ENCODE measurements at regions not wholly inside any gene's neighbourhood (a gene's known extent, or its start where the extent isn't known, plus 50 kb on each side); places are given as distances from the start of the nearest gene placed in this dataset.

DNA sequence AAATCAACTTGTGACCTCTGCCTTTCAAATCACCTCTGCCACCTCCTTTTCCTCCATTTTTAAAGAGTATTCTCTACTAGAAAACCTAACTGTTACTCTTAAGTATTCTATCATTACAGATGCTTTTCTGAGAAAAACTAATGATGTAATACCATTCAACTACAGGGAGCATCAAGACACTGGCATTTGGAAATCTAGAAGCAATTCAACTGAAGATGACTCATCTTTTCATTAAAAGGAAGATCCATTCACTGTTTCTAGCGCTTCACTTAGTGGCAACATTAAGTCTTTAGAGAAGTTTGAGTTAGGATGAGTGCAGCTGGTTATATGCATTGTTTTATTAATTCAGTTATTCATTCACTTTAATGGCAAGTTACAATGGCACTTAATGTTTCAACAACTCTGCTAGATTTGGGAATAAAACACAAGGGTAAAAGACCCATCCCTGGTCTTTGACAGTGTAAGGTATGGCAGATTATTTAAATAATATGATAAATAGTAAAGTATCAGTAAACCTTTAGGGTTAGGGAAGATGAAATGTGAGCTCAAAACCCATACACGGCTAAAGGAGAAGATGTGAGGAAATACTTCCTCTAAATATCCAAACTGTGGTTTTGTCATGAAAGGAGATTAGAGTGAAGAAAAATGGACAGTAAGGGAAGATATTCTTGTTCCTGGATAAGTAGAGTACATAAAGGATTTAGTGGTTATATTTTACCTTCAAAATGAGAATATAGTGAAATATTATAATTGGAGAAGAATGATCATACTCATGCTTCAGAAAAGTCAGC is 61.7 kb downstream of the KCNJ2 start:
- no peak overlapping the region for H3K27ac ChIP-seq
- no peaks in the 10 kb centered on the region for H3K4me1 ChIP-seq
- no peaks in the 10 kb centered on the region for H3K36me3 ChIP-seq
- WGBS, 2 donors, result 80 to 84% methylated on average over 2 of the region's 2 CpGs
- ATAC-seq, result no peak
- intact Hi-C loops (cut with DNase I), result no loop called here
- TF ChIP-seq, protein P1, sequence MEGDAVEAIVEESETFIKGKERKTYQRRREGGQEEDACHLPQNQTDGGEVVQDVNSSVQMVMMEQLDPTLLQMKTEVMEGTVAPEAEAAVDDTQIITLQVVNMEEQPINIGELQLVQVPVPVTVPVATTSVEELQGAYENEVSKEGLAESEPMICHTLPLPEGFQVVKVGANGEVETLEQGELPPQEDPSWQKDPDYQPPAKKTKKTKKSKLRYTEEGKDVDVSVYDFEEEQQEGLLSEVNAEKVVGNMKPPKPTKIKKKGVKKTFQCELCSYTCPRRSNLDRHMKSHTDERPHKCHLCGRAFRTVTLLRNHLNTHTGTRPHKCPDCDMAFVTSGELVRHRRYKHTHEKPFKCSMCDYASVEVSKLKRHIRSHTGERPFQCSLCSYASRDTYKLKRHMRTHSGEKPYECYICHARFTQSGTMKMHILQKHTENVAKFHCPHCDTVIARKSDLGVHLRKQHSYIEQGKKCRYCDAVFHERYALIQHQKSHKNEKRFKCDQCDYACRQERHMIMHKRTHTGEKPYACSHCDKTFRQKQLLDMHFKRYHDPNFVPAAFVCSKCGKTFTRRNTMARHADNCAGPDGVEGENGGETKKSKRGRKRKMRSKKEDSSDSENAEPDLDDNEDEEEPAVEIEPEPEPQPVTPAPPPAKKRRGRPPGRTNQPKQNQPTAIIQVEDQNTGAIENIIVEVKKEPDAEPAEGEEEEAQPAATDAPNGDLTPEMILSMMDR (IDR thresholded peaks at IDR 0.05), result no peak
- no peaks in the 10 kb centered on the region for H3K27me3 ChIP-seq
- no peak for DNase-seq
- H3K4me3 ChIP-seq, result no peak overlapping the region
- H3K9me3 ChIP-seq, result peaks cover 0 to 6% (median 0%) of the 10 kb centered on the region in 11 donors

DNA sequence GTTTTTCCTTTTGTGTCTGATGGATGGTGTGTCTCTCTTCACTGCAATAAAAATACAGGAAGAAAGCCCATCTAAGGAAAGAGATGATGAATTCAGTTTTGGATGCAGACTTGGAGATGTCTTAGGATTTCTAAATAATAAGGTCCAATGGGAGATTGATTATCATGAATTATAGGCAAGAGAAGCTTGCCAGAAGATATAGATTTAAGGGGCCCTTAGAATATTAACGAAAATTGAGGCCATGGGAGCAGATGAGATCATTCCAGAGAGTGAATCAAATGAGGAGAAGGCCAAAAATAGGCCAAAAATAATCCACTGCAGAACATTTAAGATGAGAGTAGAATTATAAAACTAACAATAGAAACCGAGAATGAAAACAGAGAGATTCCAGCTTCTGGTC is 63.1 kb downstream of the KCNJ2 start:
- intact Hi-C loops (cut with DNase I), result no loop called here
- Histone ChIP-seq H3K27me3 (no peaks in the 10 kb centered on the region), H3K36me3 (no peaks in the 10 kb centered on the region), H3K4me3 (no peak overlapping the region), H3K9me3 (peaks cover 0 to 6% (median 0%) of the 10 kb centered on the region in 11 donors), H3K4me1 (no peaks in the 10 kb centered on the region), H3K27ac (no peak overlapping the region)
- TF ChIP-seq, protein P1 (IDR thresholded peaks at IDR 0.05), result no peak
- no peak for ATAC-seq
- WGBS, 2 donors, result 79 to 81% methylated on average over 2 of the region's 2 CpGs
- no peak for DNase-seq

DNA sequence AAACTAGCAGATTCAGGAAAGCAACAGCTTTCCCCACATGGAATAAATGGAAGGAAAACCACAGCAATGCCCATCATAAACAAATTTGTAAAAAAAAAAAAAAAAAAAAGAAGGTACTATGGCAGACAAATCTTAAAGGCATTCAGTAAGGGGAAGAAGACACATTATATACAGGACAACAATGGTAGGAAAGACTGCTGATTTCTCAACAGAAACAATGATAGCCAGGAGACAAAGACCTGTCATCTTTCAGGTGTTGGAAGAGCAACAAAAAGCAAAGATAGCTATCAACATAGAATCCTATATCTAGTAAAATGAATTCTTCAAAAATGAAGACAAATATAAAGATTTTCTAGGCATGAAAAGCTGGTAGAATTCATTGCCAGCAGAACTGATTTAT is 65.9 kb downstream of the KCNJ2 start:
- Histone ChIP-seq H3K4me3 (no peak overlapping the region), H3K4me1 (no peaks in the 10 kb centered on the region), H3K27ac (no peak overlapping the region), H3K36me3 (no peaks in the 10 kb centered on the region), H3K9me3 (peaks cover 0 to 6% (median 0%) of the 10 kb centered on the region in 11 donors), H3K27me3 (no peaks in the 10 kb centered on the region)
- intact Hi-C loops (cut with DNase I), result loop anchor here in 1 of 10 donors (5.0 kb wide), 1 partner anchor 48 kb away; no protein-coding TSS in a partner anchor
- no peak for DNase-seq
- no peak for ATAC-seq
- TF ChIP-seq, protein P1 (IDR thresholded peaks at IDR 0.05), result no peak

DNA sequence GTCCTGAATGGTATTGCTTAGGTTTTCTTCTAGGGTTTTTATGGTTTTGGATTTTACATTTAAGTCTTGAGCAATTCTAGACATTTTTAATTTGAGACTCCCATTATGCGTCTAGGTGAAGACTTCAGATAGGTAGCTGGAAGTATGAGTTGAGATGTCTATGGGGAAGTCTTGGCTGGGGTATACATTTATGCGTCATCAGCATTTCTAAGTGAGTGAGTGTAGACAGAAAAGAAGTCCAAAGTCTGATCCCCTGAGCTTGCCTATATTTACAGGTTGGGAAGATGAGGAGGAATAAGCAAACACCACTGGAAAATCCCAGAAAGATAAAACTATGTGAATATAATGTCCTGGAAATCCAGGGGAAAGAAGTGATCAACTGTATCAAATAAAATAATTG is 68.9 kb downstream of the KCNJ2 start:
- TF ChIP-seq, protein P1 (IDR thresholded peaks at IDR 0.05), result no peak
- ATAC-seq, result no peak

More for the DNA sequence above, 68.9 kb downstream of the KCNJ2 start:
- H3K4me3 ChIP-seq, result no peak overlapping the region
- H3K9me3 ChIP-seq, result peaks cover 0 to 6% (median 0%) of the 10 kb centered on the region in 11 donors
- no peak for DNase-seq
- no peaks in the 10 kb centered on the region for H3K4me1 ChIP-seq
- no peaks in the 10 kb centered on the region for H3K27me3 ChIP-seq
- H3K36me3 ChIP-seq, result no peaks in the 10 kb centered on the region
- no peak overlapping the region for H3K27ac ChIP-seq
- WGBS, 2 donors, result 96 to 97% methylated on average over 2 of the region's 2 CpGs
- intact Hi-C loops (cut with DNase I), result loop anchor here in 1 of 10 donors (5.0 kb wide), 1 partner anchor 51 kb away; no protein-coding TSS in a partner anchor
